22Rv1 (cell line): ENCODE measurements at regions not wholly inside any gene's neighbourhood (a gene's known extent, or its start where the extent isn't known, plus 50 kb on each side); places are given as distances from the start of the nearest gene placed in this dataset.

Source experiments
- ZFX ChIP-seq: fragments of 450-650 bp; IDR thresholded peaks from 2 replicates; pipeline ENCODE4 v1.6.1; 2017; ENCODE audit warnings: antibody characterized with exemption, borderline replicate concordance
- TF ChIP-seq, protein P1 (sequence below): fragments of 450-650 bp; IDR thresholded peaks from 2 replicates; pipeline ENCODE4 v1.5.1; 2017; ENCODE audit warnings: mild to moderate bottlenecking

- TF ChIP-seq, protein P1, sequence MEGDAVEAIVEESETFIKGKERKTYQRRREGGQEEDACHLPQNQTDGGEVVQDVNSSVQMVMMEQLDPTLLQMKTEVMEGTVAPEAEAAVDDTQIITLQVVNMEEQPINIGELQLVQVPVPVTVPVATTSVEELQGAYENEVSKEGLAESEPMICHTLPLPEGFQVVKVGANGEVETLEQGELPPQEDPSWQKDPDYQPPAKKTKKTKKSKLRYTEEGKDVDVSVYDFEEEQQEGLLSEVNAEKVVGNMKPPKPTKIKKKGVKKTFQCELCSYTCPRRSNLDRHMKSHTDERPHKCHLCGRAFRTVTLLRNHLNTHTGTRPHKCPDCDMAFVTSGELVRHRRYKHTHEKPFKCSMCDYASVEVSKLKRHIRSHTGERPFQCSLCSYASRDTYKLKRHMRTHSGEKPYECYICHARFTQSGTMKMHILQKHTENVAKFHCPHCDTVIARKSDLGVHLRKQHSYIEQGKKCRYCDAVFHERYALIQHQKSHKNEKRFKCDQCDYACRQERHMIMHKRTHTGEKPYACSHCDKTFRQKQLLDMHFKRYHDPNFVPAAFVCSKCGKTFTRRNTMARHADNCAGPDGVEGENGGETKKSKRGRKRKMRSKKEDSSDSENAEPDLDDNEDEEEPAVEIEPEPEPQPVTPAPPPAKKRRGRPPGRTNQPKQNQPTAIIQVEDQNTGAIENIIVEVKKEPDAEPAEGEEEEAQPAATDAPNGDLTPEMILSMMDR = no peak
- TF ChIP-seq ZFX = no peak
Observed at GRCh38 chr6:132011582-132011981, 60.4 kb upstream of the CCN2 start.
